ENCODE measurements at regions not wholly inside any gene's neighbourhood (a gene's known extent, or its start where the extent isn't known, plus 50 kb on each side); places are given as distances from the start of the nearest gene placed in this dataset.
"Not testable (repeated sequence)": the region's sequence is repeated elsewhere in the genome, so short reads cannot be mapped to it uniquely, and the experiment has no call there.

DNA sequence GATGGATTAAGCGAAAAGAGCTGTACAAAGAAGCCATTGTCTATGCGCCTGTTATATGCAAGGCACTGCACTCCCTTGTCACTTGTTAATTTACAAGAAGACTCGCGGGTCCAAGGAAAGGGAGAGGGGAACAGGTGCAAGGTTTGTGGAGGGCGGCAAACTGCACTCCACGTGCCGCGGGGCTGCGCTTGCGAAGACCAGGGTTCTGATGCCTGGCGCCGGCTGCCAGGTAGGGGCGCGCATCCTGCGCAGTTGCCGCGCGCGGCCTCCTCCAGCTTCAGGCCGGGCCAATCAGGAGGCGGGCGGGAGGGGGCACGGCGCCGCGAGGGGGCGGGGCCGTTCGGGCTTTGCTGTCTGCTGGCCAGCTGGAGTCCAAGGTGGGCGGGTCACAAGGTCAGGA lies 140.6 kb upstream of the PALS2 start:
- DNase-seq (ENCODE audit: low read depth), result no peak

DNA sequence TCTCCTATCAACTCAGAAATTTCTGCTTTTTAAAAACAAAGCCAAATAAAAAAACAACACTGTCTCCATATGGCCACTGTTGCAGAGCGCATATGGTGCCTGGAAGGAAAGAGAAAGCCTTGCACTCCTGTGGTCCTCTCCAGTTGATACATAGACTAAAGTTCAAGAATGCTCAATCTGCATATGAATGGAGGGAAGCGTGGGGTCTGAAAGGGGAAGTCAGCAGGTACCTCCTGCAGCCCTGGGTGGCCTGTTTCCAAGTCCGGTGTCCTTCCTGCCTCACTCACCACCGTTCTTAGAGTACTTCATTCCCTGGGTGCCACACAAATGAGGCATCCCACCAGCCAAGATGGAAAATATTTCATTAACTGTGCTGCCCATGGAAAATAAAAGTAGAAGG lies 138.3 kb upstream of the PALS2 start:
- no peak for DNase-seq (ENCODE audit: low read depth)

DNA sequence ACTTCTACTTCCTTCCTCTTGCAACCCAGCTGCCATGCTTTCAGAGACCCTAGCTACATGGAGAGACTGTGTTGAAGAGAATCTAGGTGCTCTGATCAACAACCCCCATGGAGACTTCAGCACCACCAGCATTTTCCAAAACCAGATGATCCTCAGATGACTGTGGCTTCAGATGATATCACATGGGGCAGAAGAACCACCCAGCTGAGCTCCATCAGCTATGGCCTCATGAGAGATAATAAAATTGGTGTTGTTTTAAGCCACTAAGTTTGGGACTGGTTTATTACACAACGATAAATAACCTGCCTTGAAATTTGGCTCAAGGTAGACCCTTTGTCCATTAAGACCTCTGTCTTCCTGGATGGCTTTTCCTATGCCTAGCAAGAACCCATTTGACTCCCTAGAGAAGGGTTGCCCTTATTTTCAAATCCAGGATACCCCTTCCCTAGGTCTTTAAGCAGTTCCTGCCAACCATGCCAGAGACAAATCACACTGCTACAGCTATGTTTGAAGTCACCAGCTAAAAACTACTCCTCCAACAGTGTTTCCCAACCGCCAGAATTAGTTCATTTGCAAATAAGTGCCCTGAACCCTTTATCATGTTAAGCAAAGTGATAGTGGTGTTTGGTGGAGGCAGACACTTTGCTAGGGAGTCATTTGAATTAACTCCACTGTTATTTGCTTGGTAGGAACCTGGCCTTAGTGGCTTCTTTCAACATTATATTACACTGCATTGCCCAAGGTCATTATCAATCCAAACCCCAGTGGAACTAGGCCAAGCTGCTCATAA lies 136.9 kb upstream of the PALS2 start:
- no peak for DNase-seq (ENCODE audit: low read depth)

DNA sequence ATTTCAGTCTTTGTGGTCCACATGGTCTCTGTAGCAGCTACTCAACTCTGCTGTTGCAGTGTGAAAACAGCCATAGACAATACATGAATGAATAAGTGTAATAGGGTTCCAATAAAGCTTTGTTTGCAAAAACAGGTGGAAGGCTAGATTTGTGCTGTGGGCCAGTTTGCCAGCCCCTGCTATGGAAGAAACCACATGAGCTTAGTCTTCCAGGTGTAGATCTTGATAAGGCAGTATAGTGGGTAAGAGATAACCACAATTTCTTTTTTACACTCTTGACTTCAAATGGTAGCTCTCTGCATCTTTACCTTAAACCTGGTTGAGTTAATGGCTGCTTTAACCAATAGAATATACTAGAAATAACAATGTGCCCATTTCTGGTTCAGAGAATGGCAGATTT lies 135.0 kb upstream of the PALS2 start:
- DNase-seq (ENCODE audit: low read depth), result no peak

DNA sequence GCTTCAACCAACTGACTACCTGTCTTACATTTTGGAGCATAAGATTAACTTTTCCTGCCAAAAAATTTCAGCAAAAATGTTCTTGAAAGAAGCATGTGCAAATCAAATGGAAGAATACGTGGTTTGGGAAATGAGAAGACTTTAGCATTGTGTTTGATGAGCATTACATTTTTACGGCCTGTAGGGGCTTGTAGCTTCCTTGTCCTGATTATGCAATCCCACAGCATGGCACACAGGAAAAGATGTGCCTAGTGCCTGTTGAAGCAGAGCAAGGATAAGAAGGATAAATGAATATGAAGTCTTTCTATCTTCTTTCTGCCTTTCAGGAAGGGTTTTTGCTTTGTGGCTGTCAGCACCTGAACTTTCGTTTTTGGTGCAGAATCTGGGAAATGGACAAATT lies 134.1 kb upstream of the PALS2 start:
- DNase-seq (ENCODE audit: low read depth), result not testable (repeated sequence)

DNA sequence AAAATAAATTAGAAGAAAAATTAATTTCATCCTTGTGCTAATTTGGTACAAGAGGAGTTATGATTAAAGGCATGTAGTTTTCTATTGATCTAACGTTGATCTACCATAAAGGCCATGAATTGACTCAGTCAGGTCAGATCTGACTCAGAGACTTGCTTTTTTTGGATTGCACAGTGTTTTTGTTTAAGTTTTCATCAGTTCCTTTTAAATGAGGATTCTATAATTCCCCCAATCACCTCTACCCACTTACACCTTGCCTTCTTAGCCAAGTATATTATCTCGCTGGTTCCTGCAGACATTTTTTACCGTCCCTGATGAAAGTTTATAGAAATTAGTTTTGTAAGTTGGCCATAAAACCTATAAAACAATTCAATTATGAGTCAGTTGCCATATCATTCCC lies 132.4 kb upstream of the PALS2 start:
- DNase-seq (ENCODE audit: low read depth), result no peak

DNA sequence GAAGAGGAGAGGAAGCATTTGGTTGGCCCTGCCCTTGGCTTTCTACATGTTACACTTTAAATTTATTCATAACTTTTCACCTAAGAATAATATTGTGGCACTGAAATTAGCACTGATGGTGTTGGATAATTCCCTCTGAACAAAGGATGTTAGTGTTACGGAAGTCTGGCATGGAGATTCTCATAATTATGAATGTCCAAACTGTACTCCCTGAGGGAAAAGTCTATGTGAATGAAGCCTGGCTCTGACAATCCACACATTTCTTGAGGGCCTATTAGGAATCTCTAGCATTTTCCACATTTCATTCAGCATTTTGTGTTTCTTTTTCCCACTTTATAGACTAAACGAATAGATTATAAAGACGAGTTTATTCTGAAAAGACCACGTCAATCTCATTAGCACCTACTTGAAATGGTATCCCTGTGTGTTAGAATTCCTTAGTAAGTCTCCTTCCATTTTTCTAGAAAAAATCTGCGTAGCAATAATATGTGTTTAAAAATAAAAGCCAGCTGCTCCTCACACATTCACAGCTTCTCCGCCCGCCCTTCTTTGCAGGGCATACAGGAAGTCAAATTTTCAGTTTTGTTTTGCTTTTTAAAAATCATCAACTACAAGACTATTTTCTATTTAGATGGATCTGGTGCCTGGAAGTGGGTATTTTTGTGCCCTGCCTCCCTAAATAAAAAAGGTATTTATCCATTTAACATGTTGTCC lies 131.8 kb upstream of the PALS2 start:
- DNase-seq (ENCODE audit: low read depth), result peak; percentile 17

DNA sequence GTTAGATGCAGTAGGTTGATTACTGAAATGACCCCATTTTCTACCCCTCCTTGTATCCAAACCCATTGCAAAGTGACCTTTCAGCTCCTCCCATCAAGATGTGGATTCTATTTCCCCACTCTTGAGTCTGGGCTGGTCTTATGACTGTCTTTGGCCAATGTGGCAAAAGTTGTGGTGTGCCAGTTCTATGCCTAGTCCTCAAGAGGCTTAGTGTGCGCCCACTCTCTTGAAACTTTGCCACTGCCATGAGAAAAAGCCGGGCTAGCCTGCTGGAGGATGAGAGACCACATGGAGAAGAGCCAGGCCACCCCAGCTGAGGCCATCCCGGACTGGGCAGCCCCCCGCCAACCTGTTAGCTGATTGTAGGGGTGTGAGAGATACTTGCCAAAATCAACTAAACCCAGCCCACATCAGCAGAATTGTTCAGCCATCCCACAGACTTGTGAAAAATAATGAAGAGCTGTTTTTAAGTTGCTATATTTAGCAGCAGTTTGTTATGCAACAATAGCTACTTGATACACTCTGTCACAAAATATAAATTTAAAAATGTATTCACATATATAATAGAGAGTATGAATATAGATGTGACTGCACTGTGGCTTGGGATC lies 131.0 kb upstream of the PALS2 start:
- peak; percentile 79 for DNase-seq (ENCODE audit: low read depth)

DNA sequence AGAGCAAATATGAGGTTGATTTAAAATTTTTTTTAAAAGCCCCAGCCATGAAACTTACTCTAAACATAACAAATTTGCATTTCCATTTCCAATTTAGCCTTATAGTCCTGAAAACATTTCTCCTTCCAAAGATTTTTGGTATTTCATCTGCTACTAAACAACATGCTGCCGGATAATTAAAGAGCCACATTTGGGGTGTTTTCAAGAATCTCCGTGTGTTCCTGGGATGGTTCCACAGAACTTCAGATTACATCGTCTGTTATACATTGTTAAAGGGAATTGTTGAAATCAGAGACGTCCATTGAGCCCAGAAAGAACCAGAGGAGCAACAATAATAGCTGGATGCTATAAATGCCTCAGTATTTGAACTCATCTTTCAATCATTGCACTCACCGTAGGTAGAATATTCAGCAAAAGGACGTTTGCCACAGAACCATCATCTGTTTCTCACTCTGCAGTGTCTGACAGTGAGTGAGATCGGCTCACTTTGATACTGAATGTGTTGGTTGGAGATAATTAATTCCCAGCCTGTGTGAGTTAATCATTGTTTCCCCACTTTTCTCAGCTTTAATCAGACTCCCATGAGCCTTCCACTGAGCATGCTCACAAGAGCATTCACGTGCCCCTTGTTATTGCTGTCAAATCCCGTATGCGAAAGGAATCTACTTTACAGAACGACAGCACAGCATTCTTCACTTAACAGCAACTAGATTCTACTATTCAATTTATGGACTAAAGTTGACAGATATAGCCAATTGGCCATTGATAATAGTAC lies 128.4 kb upstream of the PALS2 start:
- no peak for DNase-seq (ENCODE audit: low read depth)

DNA sequence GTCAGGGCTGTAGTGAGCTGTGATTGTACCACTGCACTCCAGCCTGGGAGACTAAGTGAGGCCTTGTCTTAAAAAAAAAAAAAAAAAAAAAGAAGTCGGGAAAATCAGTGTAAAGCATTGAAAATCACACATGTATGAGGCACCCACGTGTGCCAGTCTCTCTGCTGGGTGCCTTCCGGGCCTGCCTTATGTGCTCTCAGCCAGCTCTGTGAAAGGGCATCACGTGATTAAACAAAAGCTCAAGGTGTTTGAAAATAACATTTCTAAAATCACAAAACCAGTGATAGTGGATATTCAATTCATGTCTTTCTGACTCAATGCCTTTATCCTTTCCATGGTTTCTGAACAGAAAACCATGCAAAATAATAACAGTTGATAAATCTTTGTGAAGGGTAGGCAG lies 125.2 kb upstream of the PALS2 start:
- no peak for DNase-seq (ENCODE audit: low read depth)

DNA sequence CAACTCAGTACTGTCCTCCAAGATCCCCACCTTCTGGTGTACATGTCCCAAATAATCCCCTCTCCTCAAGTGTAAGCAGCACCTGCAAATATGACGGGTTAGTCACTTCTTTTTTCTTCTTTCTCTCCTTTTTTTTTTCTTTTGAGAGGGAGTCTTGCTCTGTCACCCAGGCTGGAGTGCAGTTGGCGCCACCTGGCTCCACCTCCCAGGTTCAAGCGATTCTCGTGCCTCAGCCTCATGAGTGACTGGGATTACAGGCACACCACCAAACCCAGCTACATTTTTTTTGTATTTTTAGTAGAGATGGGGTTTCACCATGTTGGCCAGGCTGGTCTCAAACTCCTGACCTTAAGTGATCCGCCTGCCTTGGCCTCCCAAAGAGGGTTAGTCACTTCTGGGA lies 123.8 kb upstream of the PALS2 start:
- DNase-seq (ENCODE audit: low read depth), result not testable (repeated sequence)

DNA sequence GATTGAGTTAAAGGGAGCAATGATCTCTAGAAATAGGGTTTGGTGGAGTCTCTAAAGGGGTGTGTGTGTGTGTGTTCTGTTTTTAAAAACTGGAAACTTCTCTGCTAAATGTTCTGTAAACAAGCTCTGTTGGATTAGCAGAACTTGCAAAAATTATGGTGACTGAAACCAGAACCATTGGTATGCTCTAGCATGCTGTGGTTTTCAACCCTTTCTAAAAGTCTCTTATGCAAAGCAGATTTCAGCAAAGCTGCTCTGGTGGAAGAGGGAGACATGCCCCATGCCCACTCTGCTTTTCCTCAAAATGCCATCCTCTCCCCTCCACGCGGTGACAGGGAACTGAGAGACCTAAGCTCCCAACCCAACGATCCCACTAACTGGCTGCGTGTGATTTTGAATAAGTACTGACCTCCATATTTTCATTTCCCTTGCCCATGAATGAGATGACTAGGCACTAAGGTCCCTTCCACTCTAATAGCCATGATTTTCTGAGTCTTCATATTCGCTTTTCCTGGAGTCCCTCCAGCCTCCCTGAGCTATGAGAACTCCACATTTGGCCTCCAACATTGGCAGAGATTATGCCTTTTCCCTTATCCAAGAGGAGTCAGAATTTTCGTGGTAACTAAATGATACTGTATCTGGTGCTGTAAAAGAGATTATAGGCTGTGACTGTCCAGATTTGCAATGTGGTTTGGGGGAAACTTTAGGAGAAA lies 117.3 kb upstream of the PALS2 start:
- no peak for DNase-seq (ENCODE audit: low read depth)

DNA sequence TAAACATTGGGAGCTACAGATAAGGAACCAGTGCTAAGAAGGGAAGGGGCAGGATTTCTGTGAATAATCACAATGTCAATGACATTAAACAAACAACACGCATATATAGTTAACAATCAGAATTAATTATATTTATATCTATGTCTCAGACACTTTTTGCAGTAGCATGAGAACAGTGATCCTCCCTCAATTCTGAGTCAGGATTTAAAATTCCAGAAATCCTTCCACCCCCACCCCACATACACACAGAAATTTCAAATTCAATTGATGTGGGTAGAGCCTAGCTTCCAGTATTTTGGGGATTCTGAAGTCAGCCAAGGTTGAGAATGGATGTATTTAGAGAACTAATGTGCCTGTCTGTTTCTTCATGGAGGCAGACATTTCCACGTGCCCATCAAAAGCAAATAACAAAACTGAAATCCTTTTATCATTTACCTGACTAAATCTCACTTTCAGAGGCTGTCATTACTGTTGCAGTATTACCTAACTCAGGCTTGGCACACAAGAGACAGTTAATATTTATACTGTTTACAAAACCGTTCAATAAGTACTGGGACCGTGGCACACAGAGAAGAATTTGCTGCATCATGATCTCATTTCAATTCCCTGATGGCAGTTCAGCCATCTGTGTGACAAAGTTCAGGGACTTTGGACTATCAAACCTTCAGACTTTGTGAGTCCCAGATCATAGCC lies 116.6 kb upstream of the PALS2 start:
- peak; percentile 49 for DNase-seq (ENCODE audit: low read depth)

DNA sequence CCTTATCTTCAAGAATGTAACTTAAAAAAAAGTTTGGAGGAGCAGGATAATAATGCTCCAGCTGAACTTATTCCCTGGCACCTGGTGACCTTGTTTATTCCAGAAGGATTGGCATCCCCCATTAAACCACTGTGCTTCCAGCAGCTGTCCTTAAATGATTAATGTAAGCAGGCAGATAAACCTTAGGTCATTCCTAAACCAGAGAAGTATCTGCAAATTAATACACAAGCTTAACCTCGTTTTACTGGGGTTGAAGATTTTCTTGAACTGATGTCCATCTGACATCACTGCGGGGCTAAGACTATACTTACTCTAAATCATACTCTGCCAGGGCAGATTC lies 116.1 kb upstream of the PALS2 start:
- peak; percentile 79 for DNase-seq (ENCODE audit: low read depth)

DNA sequence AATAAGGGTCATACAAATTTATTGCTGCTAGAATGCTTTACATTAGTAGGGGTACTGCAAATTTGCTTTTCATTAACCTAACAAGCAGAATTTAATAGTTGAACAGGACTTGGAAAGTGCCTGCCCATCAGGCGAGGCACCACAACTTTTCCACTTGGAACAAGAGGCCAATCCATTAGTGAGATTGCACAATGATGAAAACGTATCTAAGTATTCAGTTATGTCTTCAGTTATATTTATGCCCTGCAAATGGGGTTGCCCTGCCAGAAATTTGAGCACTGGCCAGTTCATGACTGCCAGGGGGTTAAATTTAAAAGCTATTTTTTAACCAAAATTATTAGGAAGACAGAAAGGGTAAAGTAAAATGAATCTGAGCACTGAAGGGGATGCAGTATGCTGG lies 111.1 kb upstream of the PALS2 start:
- no peak for DNase-seq (ENCODE audit: low read depth)

DNA sequence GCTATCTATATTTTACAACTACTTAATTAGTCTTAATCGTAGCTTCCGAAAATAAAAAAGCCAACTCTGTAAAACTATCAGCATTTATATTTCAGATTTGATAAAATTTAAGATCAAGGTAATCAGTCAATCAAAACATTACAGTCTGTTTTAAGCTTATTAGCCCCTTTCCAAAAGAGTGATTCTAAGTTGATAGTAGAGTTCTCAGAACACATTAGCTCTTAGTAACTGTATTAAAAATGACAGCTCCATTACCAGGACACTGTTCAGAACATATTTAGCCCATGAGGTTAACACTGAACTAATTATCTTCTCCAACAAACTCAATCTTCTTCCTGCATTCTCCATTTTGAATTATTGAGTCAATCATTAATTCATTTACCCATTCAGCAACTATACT lies 110.3 kb upstream of the PALS2 start:
- no peak for DNase-seq (ENCODE audit: low read depth)

DNA sequence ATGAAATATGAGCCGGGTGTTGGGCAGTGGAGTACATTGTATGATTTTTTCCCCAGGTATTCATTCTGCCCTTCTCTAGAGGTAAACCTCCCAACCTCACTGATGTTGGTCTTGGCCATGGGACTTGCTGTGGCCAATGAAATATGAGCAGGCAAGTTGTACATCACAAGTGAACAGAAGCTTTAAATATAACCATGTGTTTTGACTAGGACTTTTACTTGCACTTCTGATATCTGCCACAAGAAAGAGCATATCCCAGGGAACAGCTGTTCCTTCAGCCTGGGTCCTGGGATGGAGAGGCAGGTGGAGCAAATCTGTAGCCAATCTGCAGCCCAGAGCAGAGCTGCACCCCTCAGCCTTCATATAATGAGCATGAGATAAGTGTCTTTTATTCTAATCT lies 109.8 kb upstream of the PALS2 start:
- DNase-seq (ENCODE audit: low read depth), result peak; percentile 68

DNA sequence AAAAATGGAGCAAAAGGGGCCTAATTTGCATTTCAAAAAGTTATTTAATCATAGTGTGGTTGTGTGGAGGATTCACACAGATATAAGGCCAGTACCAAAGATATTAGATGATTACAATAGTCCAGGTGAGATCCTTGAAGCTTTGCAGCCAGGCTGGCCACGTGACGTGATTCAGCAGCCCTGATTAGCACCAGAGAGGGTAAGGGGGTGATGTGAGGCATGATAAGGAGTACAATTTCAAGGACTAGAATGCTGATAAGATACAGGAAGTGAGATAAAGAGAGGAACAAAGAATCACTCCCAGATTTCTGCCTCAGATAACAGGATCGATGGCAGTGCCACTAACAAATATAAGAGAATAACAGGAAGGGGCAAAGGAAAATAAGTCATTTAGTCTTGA lies 108.4 kb upstream of the PALS2 start:
- no peak for DNase-seq (ENCODE audit: low read depth)

DNA sequence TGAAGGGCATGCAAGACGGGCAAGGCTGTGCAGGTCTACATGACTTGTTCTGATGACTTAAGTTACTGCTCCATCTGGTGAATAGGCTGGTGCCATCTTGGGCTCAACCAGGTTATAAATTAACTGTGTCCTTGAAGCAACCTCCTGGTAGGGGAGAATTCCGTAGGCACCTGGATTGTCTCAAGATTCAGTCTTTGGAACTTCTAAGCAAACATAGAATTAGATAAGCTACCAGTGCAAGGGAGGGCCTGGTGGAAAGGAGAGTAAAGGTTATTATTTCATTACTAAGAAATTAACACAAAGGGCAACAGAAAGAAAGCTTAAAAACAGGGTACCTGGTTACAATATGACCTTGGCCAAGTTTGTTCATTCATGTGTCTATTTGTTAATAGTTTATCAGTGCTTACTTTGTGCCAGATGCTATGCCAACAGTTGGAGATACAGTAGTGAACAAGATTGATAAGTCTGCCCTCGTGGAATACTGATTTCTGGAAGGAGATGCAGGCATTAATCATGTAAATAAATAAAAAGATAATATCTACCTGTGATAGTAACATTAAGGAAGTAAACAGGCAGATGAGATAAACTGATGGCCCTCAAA lies 107.0 kb upstream of the PALS2 start:
- DNase-seq (ENCODE audit: low read depth), result no peak

DNA sequence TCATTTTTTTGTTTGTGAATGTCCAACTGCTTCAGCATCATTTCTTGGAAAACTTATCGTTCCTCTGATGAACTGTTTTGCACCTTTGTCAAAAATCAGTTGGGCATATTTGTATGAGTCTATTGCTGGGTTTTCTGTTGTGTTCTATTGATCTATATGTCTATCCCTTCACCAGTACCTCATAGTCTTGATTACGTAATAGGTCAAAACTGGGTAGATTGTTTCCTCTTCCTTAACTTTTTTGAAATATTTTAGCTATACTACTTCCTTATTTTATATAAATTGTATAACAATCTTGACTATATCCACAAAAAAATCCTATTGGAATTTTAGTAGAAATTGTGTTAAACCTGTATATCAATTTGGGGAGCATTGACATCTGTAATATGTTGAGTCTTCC lies 104.1 kb upstream of the PALS2 start:
- no peak for DNase-seq (ENCODE audit: low read depth)

Measured in myocyte (in vitro differentiated cells).